ENCODE measurements at regions not wholly inside any gene's neighbourhood (a gene's known extent, or its start where the extent isn't known, plus 50 kb on each side); places are given as distances from the start of the nearest gene placed in this dataset.
"Not testable (repeated sequence)": the region's sequence is repeated elsewhere in the genome, so short reads cannot be mapped to it uniquely, and the experiment has no call there.

DNA sequence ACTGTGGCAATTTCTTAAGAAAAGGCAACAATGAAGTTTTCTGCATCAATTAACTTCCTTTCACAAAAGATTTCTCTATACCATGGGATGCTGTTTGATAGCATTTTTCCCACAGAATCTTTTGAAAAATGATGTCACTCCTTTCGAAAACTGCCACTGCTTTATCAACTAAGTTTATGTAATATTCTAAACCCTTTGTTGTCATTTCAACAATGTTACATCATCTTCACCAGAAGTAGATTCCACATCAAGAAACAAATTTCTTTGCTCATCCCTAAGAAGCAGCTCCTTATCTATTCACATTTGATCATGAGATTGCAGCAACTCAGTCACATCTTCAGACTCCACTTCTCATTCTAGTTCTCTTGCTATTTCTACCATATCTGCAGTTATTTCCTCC lies 116.1 kb upstream of the KCND3 start:
- DNase-seq, result no peak

DNA sequence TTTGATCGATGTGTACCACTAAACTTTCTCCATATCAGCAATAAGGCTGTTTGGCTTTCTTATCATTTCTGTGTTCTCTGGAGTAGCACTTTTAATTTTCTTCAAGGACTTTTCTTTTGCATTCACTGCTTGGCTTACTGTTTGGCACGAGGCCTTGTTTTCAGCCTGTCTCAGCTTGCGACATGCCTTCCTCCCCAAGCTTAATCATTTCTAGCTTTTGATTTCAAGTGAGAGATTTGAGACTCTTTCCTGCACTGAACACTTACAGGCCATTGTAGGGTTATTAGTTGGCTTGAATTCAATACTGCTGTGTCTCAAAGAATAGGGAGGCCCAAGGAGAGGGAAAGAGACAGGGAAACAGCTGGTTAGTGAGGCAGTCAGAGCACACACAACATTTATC lies 120.6 kb upstream of the KCND3 start:
- DNase-seq, result no peak

DNA sequence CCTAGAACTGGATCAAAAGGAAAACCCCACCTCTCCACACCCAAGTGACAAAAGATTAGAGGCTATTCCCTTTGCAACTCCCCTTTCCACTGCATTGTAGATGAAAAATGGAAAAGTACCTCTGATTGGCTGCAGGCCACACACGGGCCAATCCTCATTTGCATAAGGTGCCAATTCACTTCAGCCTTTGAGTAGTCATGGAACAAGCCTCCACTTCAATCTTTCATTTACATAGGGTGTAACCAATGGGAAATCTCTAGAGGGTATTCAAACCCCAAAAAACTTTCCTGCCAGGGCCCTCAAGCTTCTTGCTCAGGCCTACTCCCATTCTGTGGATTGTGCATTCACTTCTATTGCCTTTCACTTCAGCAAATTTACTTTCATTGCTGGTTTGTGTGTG lies 122.3 kb upstream of the KCND3 start:
- DNase-seq, result no peak

DNA sequence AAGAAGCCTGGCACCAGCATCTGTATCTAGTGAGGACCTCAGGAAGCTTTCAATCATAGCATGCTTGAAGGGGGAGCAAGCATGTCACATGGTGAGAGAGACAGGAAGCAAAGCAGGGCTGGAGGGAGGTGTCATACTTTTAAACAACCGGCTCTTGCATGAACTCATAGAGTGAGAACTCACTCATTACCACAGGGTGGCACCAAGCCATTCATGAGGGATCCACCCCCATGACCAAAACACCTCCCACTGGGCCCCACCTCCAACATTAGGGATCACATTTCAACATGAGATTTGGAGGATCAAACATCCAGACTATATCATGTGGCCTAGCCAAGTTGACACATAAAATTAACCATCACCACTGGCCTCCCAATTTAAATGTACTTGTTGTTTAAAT lies 125.1 kb upstream of the KCND3 start:
- no peak for DNase-seq

DNA sequence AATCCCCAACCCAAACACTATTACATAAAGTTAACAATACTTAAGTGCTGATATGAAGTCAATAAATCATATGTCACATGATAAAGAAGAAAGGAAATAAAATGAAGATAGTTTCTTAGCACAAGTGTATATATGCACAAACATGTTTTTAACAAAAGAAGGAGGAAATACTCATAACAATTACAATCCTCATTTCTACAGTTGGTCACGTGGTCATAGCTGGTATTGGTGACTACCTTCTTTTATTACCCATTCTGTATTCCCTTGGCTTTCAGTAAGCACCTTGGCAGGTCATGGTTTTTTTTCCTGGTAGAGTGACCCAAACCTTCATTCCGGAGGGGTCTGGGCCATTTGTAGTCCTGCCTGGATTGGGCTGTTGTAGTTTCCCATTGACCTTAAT lies 137.1 kb upstream of the KCND3 start:
- DNase-seq, result no peak

DNA sequence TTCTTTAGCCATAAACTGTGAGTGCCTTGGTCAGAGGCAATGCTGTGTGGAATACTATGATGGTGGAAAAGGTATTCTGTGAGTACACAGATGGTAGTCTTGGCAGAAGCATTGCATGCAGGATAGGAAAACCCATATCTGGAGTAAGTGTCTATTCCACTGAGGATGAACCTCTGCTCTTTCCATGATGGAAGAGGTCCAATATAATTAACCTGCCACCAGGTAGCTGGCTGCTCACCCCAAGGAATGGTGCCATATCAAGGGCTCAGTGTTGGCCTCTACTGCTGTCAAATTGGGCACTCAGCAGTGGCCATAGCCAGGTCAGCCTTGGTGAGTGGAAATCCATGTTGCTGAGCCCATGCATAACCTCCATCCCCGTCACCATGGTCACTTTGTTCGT lies 138.1 kb upstream of the KCND3 start:
- not testable (repeated sequence) for DNase-seq

DNA sequence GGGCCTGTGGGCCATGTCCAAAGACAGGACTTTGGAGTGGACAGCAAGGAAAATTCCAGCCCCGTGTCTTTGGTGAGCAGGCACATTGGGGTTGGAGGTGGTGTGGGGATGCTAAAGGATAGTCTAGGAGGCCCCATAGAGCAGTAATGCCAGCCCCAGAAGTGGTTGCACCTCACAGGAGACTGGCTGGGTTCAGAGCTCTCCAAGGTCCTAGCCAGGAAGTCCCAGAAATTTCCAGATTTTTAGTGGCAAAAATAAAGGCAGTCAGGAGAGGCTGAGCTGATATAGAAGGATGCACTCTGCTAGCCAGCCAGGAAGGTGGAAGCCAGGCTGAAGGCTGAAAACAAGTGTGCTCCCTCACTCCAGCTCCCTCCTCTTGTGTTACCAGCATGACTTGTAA lies 144.0 kb upstream of the KCND3 start:
- DNase-seq, result no peak

DNA sequence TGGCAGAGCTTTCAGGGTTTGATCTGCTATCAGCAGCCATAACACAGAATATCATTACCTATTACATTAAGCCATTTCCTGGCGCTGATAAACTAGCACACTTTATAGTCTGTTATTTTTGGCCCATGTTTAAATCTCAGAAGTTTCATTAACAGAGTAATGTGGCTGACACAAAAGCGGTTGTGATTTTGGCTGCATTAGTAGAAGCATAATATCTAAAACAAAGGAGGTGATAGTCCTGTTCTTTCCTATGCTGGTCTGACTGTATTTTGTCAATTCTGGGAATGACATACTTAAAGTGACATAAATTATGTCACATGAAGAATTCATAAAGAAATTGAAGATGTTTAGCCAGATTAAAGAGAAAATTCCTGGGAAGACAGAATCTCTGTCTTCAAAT lies 151.3 kb upstream of the KCND3 start:
- no peak for DNase-seq

DNA sequence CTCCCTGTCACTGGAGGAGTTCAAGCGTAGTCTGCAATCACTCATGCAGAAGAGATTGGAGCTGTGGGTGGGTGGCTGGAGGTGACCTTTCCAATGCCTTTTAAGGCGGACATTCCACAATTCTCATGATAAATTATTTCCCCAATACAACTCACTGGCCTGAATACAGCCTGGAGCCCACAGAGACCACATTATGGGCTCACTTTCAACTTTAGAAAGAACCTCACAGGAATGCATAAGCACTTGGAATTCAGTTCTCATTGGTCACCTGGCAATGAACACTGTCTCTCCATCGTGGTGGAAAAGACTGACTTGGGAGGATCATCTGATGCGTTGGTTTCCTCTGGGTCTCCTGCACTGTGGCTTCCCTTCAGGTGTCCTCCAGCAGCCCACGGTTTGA lies 151.8 kb upstream of the KCND3 start:
- no peak for DNase-seq

DNA sequence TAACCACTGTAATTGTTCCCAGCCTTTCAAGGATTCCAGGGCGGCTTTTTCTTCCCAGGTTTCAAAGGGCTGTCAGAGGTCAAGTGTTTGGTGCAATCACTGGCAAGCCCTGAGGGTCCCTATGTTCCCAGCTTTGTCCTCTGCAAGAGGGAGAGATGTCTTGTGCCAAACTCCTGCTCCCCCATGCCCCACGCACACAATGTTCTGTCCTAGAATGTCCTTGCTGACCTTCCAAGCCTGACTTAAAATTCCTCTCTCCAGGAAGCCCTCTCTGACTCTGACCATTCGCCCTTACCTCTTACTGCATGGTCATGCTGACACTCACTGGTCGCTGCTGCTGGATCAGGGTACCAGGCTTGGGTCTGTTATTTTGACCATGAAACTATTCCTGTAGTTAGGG lies 152.5 kb upstream of the KCND3 start:
- DNase-seq, result no peak

DNA sequence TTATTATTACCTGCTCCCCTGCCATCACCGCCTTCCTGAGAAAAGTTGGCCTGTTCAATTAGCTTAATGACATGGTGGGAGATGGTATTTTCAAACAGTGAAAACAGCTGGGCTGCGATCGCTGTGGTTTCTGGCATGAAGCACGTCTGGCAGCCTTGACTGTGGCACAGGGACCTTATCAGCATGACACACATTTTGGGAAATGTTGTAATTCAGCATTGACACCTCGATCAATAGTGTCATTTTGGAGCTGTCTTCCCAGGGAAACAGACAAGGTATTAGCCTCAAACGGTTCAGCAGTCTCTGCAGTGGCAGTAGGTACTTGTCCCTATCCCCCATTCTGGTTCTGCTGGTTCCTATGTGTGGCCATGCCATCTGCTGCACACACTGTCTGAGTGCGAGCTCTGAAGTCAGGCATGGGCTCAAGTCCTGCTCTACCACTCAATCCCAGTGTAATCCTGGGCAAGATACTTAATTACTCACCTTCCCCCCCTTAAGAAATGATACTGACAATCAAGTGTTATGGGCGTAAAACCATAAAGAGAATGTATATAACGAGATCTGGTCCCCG lies 154.5 kb upstream of the KCND3 start:
- no peak for DNase-seq

DNA sequence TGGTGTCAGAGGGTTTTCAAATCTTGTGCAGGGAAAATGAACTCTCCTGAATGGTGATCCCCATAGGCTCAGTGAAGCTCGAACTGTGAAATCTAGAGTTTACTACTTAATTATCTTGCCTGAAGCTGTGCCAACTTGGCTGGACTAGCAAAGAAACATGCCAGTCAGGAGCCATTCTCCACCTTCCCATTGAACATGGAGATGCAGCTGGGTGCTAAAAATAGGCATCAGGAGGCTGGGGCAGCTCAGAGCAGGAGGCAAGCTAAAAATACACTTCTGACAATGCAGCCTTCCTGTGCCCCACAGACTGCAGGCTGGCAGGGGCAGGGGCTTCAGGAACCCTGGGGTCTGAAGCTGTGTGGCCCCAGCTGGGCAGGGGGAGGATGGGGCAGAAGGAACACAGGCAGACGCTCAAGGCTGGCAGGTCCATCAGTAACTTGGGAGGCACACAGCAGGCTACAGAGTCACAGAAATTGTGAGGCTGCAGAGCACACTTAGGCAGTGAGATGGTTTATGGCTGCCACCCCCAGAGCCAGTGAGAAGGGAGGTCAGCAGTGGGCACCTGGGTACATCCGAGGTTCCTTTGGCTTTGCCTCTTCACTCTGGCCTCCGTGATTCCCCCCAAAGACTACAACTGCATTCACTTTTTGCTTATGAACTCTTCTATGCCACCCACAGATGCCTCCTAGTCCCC lies 155.4 kb upstream of the KCND3 start:
- no peak for DNase-seq

DNA sequence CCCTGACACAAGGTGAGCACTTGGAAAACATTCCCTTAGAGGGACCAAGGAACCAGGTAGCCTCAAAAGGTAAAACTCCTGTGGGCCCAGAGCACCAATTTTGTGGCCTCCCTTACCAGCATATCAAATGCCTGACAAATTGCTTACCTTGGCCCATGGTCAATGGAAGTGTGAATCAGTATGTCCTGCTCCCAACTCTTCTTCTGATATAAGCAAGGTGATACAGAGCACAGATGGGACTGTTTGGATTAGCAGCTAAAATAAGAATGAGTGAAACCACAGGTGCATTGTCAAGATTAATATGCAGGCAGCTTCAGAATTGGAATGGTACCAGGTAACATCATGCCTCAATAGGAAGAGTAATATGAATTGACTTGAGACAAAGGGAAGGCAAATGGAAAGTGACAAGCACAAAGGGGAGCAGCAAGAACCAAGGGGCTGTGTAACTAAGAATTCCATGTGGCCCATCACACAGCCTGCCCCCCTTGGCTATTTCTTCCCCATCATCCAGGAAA lies 156.8 kb upstream of the KCND3 start:
- DNase-seq, result no peak

DNA sequence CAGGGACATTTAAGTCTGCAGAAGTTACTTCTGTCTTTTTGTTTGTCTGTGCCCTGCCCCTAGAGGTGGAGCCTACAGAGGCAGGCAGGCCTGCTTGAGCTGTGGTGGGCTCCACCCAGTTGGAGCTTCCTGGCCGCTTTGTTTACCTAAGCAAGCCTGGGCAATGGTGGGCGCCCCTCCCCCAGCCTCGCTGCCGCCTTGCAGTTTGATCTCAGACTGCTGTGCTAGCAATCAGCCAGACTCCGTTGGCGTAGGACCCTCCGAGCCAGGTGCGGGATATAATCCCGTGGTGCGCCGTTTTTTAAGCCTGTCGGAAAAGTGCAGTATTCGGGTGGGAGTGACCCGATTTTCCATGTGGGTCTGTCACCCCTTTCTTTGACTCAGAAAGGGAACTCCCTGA lies 170.7 kb upstream of the KCND3 start:
- DNase-seq, result not testable (repeated sequence)

DNA sequence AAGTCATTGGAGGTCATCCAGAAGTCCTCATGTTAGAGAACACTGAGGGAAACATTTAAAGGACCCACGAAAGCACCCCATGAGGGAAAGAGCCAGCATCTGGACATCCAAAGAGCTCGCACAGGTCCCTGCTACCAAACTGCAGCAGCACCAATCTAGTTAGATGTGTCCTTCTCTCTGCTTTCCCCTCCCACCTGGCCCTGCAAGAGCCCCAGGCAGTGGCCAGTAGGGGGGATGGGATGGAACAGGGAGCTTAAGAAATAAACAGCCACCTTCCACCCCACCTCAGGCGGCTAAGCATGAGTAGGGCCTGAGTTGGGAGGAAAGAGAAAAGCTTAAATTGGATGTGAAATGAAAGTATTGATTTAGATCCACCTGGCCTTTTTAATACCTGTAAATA lies 175.9 kb upstream of the KCND3 start:
- no peak for DNase-seq

DNA sequence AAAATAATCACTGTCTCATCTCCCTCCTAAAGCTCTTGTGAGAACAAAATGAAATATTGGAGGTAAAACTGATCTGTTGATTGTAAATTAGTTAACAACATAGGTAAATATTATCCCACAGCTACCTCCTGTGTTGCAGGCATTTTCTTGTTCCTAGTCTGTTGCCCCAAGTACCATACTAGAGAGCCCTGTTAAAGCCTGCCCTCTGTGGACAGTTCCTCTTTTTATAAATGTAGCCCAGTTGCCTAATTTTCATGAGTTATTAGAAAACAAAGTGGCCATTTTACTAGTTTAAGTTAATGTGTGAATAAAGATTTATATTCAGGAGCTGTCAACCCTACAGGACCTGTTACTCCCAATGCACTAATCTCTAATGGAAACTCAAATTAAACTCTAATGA lies 180.0 kb upstream of the KCND3 start:
- DNase-seq, result no peak

DNA sequence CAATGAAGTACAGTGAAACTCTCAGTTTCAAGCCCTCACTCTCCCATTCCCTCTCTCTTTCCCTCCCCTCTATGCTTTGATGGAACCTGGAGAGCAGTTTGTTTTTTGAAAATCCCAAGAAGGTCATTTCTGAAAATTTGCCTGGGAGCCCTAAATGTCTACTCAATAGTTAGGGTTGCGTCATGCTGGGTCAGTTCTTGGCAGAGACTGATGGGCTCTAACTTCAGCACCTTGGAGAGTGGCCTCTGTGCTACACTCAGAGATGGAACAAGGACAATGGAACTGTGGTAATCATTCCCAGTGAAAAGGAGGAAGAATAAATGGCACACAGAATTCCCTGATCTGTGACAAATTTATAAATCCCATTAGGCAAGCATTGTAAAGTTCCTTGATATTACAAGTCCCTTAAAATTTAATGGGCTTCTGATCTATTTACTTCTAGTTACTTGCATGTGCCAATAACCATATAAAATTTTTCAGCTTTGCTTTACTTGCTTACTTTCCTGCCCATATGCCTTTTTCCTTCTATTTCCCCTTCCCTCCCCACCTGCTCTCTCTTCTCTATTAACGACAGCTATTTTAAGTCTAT lies 182.9 kb upstream of the KCND3 start:
- no peak for DNase-seq

DNA sequence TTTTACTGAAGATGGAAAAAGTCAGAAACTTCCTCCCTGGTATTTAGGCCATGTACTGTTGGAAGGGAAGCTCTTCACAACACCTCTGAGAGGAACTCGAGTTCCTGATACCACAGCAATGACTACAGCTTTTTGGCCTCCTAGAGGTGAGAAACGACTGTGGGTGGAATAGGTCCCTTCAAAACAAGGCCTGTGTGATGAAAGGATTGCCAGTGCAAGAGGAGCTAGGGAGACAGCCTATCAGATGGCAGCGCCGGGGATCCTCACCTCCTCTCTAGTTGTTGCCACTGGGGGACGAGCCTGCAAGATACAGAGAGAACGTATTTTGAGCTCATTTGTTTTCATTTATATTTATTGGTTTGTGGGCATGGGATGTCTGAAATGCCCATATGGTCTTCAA lies 187.8 kb upstream of the KCND3 start:
- DNase-seq, result no peak

DNA sequence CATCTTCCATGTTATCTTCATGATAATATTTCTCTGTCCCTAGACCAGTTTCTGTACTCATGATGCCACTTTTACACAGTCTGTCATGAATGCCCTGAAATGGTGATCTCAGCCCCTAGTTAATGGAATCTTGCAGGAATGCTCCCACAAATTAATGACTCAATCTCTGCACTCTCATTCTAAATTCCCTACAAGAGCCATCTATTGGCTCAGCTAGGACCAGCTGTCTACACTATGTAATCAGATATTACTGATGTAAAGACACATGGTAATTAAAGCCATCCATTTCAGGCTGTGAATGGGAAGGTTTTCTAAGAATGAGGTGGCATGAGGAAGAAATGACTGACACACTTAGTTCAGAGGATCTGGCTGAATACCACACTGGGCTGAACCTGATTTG lies 199.1 kb upstream of the KCND3 start:
- DNase-seq, result no peak

DNA sequence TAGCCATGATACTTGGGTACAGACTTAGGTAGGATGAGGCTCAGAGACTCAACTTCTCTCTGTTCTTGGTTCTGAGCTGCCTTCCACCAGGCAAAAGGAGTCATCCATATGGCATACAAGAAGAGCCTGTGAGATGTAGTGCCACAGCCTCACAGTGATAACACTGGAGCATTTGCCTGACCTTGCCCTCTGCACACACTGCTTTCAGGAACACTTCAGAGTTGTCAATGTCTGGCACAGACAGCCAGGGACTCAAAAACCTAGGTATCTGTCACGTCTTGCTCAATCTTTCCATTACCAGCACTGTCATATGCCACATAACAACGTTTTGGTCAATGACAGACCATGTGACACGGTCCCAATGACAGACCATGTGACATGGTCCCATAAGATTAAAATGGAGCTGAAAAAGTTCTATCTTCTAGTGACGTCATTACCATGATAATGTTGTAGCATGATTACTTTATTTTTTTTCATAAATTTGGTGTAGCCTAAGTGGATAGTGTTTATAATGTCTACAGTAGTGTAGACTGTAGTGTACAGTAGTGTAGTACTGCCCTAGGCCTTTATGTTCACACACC lies 199.9 kb upstream of the CTTNBP2NL start:
- no peak for DNase-seq

DNA sequence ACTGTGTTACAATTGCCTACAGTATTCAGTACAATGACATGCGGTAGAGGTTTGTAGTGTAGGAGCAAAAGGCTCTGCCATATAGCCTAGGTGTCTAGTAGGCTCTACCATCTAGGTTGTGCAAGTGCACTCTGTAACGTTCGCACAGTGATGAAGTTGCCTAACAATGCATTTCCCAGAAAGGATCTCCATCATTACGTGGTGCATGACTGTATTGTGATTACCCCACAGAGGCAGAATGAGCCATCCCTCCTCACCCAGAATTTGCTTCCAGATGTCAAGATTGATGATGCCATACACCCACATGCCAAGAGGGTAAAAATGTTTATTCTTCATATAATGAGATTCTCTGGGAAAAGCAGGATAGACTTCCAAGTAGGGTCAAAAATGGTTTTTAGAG lies 199.3 kb upstream of the CTTNBP2NL start:
- no peak for DNase-seq

DNA sequence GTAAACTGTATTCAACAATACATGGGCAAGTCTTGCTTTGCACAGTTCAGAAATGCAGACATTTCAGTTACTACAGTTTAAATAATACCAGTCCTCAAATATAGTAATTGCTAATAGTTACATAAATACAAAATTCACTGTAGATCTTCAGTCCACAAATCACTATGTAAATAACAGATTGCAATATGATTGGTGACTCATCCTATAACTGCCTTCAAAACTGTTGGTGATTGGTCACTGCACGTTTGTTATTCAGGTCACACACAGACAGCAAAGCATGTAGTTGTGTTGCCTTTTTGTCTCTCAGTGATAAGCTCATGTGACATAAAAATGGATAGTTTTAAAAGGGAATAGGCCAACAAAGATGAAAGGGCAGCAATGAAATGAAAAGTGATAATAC lies 186.5 kb upstream of the CTTNBP2NL start:
- DNase-seq, result no peak

DNA sequence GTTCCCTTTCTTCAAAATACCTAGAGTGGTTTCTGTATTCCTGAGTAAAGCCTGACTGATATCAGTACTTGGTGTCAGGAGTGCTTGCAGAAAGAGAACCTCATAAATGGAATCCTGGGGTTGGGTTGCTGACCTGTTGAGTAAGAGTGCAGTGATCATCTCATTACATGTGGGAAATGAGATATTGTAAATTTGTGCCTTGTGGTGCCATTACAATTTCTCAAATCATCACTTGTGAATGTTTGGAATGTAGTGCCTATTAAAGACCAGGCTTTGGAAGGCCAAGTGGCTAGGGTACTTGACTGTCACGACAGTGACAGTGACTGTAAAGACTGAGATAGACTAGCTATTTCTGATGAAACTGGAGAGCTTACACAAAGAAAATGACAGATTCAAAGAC lies 176.7 kb upstream of the CTTNBP2NL start:
- DNase-seq, result no peak

DNA sequence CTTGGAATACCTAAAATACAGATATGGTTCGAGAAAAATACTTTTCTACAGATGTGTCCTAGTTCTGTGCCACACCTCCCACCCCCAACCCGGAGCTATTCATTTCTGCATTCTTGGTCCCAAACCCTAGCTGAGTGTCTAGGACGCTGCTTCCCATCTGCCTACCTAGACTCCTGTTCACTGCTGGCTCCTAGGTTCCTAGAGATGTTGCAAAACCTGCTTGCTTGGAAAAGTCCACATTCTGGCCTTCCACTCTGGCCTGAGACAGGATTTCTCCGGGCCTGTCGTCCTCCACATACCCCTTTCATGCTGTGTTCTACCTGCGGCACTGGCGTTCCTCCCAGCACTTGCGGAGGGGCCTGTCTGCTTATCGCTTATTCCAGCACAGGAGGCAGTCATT lies 165.8 kb upstream of the CTTNBP2NL start:
- no peak for DNase-seq

All from NCI-H774 (cell line).